DMS153 treated with DMSO at 0.1 percent for 48 hours (cell line): ENCODE measurements at regions not wholly inside any gene's neighbourhood (a gene's known extent, or its start where the extent isn't known, plus 50 kb on each side); places are given as distances from the start of the nearest gene placed in this dataset.

Source experiments
- DNase-seq: peaks from one replicate; lab custom pipeline; 2025; ENCODE audit not compliant: unreplicated experiment; lab: John Stamatoyannopoulos, UW

DNA sequence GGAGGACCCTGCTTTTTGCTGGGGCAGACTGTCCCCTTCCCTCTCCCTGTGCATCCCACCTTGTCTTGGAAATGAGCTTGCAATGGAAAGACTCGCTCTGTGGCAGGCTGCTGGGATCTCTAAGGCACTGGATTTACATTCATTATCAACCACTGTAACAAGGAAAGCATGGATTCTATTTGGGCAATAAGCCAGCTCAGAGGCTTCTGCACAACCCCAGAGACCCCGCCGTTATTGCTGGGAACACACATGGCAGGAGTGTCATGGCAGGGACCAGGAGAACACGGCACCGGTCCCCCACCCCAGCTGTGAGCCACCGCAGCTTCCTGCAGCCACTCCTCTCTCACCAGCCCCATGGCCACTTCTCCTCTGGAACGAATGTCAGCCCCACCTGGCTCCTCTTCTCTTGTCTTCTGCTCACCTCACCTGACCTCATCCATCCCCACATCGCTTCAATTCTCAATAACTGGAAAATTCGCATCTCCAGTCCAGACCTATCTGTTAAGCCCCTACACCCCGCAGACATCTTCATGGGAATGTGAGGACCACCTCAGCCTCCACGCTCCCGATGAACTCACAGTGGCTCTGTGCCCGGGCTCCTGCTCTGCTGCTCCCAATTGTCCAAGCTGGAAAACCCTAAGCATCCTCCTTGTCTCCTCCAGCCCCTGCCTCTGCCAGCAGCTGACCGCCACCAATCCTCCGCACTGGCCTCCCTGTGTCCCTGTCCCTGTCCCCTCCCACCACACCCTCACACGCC is 181.5 kb downstream of the USP12 start:
- no peak for DNase-seq

DNA sequence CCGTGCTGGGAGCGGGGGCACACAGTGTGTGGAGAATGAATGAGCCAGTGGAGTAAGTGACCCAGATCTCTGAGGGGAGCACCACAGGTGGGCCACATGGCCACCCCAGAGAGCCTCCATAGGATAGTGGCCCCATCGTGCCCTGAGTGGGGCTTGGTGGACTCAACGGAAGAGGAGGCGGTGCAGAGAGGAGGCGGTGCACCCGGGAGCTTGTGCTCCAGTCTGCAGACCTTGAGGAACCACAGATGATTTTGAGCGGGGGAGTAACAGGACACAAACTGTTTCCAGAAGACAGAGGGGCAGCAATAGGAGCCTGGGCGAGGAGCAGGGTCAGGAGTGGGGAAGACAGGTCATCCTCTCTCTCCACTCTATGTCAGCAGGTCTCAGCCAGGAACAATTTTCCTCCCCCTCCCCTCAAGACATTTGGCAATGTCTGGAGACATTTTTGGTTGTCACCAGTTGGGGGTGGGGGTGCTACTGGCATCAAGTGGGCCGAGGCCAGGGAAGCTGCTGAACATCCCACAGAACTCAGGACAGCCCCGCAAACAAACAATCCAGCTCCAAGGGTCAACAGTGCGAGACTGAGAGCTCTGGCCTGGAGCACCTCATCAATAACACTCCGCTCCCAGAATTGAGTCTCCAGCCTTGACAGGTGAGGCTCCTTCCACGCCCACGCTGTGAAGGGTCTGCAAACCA is 182.2 kb downstream of the USP12 start:
- DNase-seq = no peak

DNA sequence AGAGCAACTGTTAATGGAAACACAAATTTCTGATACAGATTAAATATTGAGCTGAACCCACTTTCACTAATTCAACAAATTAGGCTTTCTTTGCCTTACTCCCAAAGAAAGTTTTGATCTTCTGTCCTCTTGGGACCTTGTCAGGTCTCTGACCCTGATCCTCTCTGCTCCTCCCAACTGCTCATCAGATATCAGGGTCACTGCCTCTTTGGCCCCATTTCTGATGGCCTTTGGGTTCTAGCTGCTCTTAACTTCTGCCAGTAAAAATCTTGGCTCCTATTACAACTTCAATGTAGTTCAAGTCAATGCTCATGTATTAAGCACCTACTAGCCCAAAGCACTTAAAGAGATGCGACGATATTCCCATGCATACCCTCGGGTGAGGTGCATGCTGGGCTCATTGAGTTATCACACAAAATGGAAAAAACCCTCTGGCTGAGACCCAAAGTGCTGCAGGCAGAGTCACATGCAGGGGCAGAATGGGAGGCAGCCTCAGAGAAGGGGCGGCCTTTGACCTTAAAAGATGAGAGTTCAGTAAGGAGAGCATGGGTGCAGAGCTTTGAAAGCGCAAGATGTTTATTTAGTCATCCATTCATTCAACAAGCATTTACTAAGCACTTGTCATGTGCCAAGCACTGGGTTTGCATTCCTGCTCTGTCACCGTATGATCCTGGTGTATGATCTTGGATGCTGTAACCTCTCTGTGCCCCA is 183.4 kb downstream of the USP12 start:
- no peak for DNase-seq

DNA sequence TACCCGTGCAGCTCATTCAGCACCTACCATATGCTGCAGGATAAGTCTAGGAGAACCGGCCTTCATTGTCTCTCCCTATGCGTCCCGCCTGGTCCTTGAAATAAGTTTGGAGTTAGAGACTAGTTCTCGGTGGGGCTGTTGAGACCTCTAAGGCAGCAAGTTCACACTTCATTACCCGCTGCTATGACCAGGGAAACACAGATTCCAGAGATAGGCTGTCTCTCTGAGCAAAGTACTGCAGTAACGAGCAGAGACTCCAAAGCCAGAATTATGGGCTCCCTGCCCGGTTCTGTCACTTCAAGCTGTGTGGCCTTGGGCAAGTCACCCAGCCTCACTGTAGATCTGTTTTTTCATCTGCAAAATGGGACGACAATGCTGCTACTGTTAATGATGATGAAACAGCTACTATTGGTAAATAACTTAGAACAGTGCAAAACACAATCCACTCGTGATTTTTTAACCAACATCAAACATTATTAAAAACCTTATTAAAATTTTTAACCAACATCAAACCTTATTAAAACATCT is 184.1 kb downstream of the USP12 start:
- DNase-seq = no peak

DNA sequence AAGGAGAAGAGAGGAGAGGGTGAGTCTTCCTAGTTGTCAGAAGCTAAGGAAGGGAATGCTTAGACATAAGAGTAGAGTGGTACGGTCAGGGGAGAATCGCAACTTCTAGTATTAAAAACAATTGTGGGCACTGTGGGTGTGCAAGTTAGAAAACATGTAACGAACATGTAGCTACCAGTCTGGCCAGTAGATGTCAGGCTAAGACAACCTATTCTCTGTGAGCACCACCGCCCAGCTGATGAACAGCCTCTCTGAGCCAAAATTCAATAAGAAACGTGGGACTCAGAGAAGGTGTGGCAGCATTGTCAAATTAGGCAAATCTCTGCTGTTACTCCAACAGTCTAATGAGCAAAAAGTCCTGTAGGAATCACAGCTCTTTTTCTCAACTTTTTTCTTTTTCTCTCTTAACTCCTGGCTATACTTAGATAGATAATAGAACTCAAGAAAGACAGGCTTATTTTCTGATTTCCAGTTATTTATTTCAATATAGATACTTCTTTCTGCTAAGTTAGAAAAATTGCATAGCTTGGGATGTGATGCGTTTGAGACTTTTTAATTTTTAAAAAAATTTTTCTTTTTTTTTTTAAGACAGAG is 186.2 kb downstream of the USP12 start:
- peak; percentile 69 for DNase-seq

DNA sequence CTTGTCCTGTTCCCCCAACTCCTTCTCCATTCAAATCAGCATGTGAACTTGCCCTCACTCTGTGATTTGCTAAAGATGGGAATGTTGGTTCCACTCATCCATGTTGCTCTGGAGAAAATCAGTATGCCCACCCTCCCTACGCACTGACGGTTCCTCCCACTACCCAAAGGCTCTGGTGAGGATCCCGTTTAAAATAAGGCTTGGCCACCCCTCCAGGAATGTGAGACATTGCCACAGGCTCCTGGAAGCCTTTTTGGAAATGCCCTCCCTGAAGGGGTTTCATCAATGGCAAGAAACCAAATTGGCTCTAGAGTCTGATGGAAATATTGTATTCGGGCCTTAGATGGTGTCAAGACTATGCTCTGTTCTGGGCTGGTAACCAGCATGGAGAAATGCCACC is 187.3 kb downstream of the USP12 start:
- no peak for DNase-seq

DNA sequence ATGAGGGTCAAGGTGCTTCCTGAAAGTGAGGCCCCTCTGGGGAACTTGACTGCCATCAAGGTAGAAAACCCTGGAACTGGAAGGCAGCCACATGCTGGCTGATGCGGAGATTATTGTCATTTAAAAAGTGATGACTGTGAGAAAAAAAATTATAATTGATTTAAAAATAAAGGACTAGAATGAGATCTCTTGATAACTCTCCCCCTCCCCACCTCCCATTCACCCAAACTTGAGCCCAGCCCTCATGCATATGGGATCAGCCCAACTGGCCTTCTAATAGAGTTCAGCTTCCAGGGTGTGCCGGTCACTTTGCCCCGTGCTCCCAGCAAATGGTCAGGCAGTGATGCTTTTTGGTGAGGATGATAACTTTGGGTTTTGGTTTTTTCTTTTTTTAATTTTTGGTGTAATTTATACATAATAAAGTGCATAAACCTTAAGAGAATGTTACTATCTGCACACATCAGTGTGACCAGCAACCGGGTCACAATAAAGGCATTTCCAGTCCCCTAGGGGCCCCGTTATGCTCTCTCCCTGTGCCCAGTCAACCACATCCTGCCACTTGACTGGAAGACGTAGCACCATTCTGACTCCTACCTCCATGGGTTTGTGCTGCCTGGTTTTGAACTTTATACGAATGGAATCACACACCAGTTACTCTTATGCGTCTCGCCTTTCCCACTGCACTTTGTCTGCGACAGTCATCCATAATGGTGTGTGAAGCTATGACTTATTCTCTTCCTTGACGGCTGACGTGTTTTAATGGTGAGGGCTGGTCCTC is 187.9 kb downstream of the USP12 start:
- no peak for DNase-seq

DNA sequence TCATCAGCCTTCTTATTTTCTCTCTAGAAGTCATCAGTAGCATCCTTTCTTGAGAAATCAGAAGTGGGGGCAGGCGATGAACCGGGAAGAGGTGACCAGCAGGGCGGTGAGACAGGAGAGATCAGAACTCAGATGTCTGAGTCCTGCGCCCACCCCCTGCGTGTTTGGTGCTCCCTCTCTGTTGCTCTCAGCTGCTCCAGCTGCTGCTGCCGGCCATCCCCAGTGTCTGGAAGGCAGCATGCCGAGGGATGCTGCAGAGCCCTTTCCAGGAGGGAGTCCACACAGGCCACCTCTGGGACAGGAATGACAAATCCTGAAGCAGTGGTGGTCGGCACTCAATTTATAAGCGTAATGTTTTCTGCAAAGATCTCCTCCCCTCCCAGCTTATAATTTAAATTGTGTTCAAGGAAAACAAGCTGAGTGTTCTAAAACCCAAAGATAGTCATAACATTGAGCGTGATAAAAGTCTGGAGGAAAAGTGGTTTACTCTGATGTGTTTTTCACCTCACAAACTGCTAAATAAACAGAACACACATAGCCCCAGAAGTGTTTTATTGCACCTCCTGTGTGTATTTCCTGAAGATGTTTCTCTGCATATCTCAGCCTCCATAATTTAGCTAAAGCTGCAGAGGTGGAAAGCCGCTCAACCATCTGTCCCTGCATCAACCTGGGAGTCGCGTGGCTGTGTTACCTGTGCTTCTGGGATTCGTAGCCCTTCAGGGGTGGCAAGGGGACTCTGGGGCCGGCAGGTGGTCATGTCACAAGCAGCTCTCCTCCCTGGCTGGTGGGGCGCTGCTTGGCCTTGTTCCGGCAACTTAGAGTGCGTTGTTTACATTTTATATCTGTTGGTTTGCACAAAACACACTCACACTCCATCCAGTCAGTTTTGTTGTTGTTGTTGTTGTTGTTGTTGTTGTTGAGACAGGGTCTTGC is 191.2 kb downstream of the USP12 start:
- no peak for DNase-seq

DNA sequence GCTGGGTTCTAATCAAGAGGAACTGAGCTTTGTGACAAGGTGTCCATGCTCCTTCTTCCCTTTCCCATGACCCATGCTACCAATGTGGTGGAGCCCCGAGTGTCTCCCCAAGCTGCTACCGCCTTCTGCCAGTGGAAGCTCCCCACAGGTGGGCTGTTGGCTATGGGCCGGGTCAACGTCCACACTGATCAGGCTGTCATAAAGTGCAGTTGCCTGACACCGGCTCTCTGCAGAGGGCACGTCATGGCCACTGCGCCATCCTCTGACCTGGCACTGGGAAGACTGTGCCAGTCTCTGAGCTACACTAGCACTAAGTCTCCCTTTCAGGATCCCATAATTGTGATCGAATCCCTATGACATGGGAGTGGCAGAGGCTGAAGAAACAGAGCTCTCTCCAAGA is 192.3 kb downstream of the USP12 start:
- DNase-seq = no peak

DNA sequence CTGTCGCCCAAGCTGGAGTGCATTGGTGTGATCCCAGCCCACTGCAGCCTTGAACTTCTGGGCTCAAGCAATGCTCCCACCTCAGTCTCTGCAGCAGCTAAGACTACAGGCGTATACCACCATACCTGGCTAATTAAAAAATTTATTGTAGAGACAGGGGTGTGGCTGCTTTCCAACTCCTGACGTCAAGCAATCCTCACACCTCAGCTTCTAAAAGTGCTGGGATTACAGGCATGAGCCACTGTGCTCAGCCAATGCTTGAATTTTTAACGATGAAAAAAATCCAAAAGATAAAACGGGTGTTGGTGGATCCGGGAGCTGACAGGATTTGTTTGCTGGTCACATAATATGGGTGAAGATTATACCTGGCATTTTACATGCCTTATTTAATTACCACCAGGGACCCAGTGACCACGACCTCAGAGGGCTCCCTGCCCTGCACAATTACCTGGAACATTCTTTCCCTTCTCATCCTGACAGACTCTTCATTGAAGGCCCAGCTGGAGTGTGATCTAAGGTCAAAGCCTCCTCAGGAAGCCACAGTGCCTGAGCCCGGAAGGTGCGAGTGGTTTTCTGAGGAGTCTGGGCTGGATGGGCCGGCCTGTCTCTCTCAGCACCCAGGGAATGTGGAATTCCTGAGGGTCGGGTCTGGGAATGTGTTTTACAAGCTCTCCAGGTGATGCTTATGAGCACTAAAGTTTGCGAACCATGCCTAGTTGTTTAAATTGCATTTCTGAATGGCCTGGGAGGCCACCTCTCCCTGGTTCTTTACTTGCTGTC is 193.3 kb downstream of the USP12 start:
- DNase-seq = no peak

DNA sequence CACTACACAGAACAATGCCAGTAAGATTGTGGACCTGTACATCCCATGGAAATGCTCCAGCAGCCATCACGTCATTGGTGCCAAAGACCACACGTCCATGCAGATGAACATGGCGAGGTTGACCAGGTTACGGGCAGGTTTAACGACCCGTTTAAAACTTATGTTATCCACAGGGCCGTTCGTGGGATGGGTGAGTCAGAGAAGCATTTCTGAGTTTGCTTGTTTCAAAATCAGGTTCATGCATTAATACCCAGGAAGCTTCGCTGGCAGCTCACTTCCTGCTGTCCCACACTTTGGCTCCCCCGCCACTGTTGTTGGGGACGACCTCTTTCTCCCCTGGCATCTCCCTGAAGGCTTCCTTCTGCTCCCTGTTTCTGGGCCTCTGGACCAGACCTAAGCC is 194.1 kb downstream of the USP12 start:
- no peak for DNase-seq

DNA sequence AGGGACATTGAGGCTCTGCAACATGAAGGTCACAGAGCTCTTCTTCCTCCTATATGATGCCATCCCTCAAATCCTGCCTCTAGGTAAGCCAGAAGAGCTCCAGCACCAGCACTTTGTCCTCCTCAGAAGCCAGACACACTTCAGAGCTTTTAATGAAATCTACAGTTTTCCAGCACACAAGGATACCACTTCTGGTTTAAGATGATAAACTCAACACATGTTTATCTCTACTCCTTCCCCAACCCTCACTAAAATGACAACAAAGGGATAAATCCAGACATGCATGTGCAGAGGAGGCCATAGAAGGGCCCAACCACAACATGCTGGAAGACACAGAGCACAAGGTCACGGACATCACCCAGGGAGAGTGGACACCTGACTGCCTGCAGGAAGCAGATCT is 195.3 kb downstream of the USP12 start:
- no peak for DNase-seq

DNA sequence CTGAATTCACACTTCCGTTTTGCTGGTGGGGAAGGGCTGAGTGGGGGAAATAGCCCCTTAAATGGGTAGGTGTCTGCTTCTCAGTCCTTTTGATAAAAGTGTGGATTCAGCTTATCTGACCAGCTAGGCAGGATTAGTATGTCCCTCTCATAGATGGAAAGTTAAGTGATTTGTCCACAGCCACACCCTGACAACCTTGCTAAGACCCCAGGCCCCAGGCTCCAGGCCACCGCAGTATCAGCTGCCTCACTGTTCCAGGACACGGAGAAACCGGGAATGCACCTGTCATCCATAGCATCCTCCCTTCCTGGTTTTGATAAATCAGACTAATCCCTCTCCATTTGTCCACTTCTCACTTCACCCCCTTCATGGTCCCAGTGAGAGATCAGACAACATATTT is 197.7 kb downstream of the USP12 start:
- no peak for DNase-seq

DNA sequence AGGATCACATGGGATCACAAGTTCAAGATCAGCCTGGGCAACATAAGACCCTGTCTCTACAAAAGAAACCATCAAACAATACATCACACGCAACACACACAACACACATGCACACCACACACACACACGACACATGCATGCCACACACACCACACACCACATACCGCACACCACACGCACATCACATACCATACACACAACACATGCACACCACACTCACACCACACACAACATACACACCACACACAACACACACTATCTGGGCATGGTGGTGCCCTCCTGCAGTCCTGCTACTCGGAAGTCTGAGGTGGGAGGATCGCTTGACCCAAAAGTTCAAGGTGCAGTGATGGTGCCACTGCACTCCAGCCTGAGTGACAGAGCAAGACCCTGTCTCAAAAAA is 198.3 kb downstream of the USP12 start:
- DNase-seq = no peak

DNA sequence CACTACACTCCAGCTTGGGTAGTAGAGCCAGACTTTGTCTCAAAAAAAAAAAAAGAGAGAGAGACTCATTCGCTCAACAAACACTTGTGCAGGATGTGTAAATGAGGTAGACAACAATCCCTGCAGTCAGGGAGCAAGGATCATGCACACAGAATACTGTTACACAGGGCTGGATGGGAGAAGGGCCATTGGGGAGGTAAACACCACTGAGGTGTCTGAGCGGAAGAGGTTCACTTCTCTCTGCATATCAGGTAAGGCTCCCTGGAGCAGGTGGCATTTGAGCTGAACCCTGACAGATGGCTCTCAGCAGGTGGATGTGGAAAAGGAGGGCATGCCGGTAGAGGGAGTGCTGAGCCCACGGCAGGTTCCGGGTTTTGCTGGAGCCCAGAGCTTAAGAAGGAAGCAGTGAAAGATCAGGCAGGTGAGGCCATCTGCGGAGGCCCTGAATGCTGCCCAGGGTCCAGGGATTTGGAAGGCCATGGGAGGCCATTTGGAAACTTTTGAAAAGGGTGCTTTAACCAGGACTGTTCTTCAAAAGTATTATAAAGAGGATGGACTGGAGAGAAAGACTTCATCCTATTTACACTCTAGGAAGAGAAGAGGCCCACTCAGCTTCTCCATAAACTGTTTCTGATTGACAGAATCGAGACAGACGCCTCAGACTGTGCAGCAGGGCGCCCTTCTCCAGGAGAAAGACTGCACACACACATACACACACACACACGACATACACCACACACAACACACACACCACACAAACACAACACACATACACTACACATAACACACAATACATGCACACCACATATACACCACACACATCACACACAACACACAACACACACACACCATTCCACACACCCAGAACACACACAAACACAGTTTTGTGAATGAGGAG is 199.4 kb downstream of the USP12 start:
- DNase-seq = peak; percentile 72

DNA sequence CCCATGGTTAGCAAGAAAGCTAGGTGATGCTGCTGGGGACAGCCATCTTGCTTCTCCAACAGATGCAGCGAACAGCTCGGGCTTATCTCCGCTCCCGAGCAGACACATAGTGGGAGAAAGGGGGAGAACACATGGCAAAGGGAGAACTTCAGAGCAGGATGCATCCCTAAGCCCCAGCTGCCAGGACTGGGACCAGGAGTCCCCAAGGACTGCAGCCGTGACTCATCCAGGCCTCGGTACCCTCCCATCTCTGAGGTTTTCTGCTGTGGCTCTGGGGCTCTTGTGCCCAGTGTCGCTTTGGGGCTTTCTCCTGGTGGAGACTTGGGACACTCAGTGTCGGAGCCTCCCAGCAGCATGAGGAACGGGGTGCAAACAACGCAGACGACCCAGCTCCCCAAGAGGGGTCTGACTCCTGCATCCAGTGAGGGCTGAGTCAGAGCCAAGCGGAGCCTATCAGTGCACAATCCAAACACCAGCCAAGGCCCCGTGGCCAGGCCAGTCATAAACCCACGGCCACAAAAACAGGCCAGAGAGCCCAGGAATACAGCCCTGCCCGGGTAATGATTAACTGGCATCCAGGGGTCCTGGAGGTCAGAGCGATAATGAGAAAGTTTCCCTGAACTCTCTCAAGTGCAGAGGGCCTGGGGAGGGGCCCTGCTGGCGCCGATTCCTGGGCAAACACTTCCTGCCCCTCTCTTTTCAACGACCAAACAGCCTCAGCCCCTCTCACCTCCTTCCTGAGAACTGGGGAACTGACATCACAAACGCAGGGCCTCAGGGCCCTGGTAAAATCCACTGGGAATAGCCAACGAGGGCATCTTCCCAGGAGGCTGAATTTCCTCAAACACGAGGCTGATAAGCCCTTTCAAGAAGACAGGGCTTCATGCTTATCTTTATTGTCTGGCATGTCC is 202.9 kb downstream of the USP12 start:
- DNase-seq = no peak
